Skin of body (tissue), 1 donor: ENCODE measurements at regions not wholly inside any gene's neighbourhood (a gene's known extent, or its start where the extent isn't known, plus 50 kb on each side); places are given as distances from the start of the nearest gene placed in this dataset.

Source experiments
- DNase-seq: peaks from one replicate; lab custom pipeline; 2025; lab: John Stamatoyannopoulos, UW

GRCh38 chr10:107490389-107490788 is 325.9 kb upstream of the SORCS1 start:
- no peak for DNase-seq

- no peak for DNase-seq
These were observed 322.8 kb upstream of the SORCS1 start for GRCh38 chr10:107487284-107487683.

GRCh38 chr10:107485019-107485418 is 320.5 kb upstream of the SORCS1 start:
- DNase-seq: no peak

- DNase-seq: no peak
These were observed 317.4 kb upstream of the SORCS1 start for GRCh38 chr10:107481881-107482280.

- DNase-seq: no peak
These were observed 316.7 kb upstream of the SORCS1 start for GRCh38 chr10:107481224-107481623.

- no peak for DNase-seq
These were observed 316.3 kb upstream of the SORCS1 start for GRCh38 chr10:107480781-107481180.

GRCh38 chr10:107477266-107477665 is 312.8 kb upstream of the SORCS1 start:
- no peak for DNase-seq

- no peak for DNase-seq
These were observed 311.9 kb upstream of the SORCS1 start for GRCh38 chr10:107476408-107476807.

- DNase-seq: no peak
These were observed 310.1 kb upstream of the SORCS1 start for GRCh38 chr10:107474650-107475049.

- no peak for DNase-seq
These were observed 308.7 kb upstream of the SORCS1 start for GRCh38 chr10:107473225-107473624.

GRCh38 chr10:107471911-107472310 is 307.4 kb upstream of the SORCS1 start:
- no peak for DNase-seq

GRCh38 chr10:107453561-107453960 is 289.1 kb upstream of the SORCS1 start:
- DNase-seq: no peak

- DNase-seq: no peak
These were observed 286.5 kb upstream of the SORCS1 start for GRCh38 chr10:107451047-107451446.

GRCh38 chr10:107450056-107450455 is 285.6 kb upstream of the SORCS1 start:
- no peak for DNase-seq

GRCh38 chr10:107444443-107444842 is 279.9 kb upstream of the SORCS1 start:
- DNase-seq: no peak

- DNase-seq: no peak
These were observed 279.3 kb upstream of the SORCS1 start for GRCh38 chr10:107443813-107444212.

- DNase-seq: no peak
These were observed 278.8 kb upstream of the SORCS1 start for GRCh38 chr10:107443326-107443725.

GRCh38 chr10:107442035-107442505 is 277.6 kb upstream of the SORCS1 start:
- DNase-seq: no peak

- no peak for DNase-seq
These were observed 276.2 kb upstream of the SORCS1 start for GRCh38 chr10:107440741-107441140.

- DNase-seq: no peak
These were observed 273.4 kb upstream of the SORCS1 start for GRCh38 chr10:107437921-107438320.

- DNase-seq: no peak
These were observed 272.1 kb upstream of the SORCS1 start for GRCh38 chr10:107436568-107436967.

GRCh38 chr10:107434854-107435253 is 270.3 kb upstream of the SORCS1 start:
- DNase-seq: no peak

GRCh38 chr10:107434201-107434600 is 269.7 kb upstream of the SORCS1 start:
- no peak for DNase-seq

- no peak for DNase-seq
These were observed 269.1 kb upstream of the SORCS1 start for GRCh38 chr10:107433605-107434004.
